Gastroesophageal sphincter (tissue), 3 donors: ENCODE measurements at regions not wholly inside any gene's neighbourhood (a gene's known extent, or its start where the extent isn't known, plus 50 kb on each side); places are given as distances from the start of the nearest gene placed in this dataset.
"Not testable (repeated sequence)": the region's sequence is repeated elsewhere in the genome, so short reads cannot be mapped to it uniquely, and the experiment has no call there.

Source experiments
- CTCF ChIP-seq, 4 experiments: fragments of 200-600 bp in 2 of 4; fragments of 450-650 bp in 2 of 4; sonication (generic) in 1 of 4; IDR thresholded peaks; one replicate each; pipeline ENCODE4 v1.5.1; 2017 to 2019; ENCODE audit warnings: antibody characterized with exemption in 4 of 4, mild to moderate bottlenecking in 2 of 4, moderate library complexity in 2 of 4
- POLR2A ChIP-seq, 2 donors: fragments of 450-650 bp; IDR thresholded peaks; one replicate each; pipeline ENCODE4 v1.6.1; 2017; ENCODE audit warnings: antibody characterized with exemption in 2 of 2, mild to moderate bottlenecking in 2 of 2, moderate library complexity in 1 of 2
- POLR2AphosphoS5 ChIP-seq: sonication (generic); formaldehyde crosslinking; IDR thresholded peaks from one replicate; pipeline ENCODE4 v1.6.1; 2017; ENCODE audit warnings: antibody characterized with exemption

DNA sequence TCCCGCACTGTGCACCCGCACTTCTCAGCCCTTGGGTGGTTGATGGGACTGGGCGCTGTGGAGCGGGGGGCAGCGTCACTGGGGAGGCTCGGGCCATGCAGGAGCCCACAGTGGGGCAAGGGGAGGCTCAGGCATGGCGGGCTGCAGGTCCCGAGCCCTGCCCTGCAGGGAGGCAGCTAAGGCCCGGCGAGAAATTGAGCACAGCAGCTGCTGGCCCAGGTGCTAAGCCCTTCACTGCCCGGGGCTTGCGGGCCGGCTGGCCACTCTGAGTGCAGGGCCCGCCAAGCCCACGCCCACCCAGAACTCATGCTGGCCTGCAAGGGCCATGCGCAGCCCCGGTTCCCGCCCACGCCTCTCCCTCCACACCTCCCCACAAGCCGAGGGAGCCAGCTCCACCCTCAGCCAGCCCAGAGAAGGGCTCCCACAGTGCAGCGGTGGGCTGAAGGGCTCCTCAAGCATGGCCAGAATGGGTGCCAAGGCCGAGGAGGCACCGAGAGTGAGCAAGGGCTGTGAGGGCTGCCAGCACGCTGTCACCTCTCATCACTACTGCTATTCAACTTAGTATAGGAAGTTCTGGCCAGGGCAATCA, 60.3 kb upstream of the FBXL17 start:
- not testable (repeated sequence) for TF ChIP-seq CTCF (IDR thresholded peaks at IDR 0.05); POLR2A (IDR thresholded peaks at IDR 0.05); POLR2AphosphoS5
